IPS DF 19.7 (cell line): ENCODE measurements at regions not wholly inside any gene's neighbourhood (a gene's known extent, or its start where the extent isn't known, plus 50 kb on each side); places are given as distances from the start of the nearest gene placed in this dataset.

ENCODE experiments used
- DNase-seq: peaks from one replicate; pipeline ENCODE4 v3.0.0-alpha.2; 2013; ENCODE audit warnings: low read depth, low spot score

DNA sequence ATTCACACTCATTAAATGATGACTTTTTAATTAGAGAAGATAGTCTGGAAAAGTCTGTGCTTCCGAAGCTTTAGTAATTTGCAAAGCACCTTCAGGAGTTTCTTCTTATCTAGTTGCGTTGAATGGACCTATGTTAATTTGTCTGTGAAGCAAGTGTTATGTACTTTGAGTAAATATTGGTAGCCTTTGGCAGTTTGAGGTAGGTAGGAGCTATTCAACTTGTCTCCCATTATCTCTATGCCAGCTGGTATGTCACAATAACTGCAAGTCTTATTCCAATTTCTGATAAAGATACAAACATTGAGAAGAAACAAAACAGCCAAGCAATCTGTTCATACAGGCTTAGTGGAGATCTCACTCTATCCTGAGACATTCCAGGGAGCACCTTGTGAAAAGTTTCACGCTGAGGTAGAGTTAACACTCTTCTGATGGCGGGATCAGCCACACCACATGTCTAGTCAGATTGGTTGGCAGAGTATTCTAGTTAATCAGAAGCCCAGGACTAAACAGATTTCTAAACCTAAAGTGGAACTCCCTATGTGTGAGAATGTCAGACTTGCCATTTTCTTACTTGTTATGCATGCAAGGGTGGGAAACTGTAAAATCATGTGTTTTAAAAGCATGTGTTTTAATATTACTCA is 219.8 kb upstream of the MANEA start:
- DNase-seq = no peak

GRCh38 chr6:95364016-95364604 is 213.2 kb upstream of the MANEA start:
- no peak for DNase-seq

DNA sequence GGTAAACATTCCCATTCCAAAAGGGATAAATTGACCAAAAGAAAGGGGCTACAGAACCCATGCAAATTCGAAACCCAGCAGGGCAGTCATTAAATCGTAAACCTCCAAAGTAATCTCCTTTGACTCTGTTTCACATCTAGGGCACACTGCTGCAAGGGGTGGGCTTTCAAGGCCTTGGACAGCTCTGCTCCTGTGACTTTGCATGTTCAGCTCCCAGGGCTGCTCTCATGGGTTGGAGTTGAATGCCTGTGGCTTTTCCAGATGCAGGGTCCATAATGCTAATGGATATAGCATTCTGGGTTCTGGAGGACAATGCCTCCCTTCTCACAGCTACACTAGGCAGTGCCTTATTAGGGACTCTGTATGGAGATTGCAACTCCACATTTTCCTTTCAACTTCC is 211.9 kb upstream of the MANEA start:
- DNase-seq = no peak

- no peak for DNase-seq
Measured at GRCh38 chr6:95366414-95366813, 210.9 kb upstream of the MANEA start.

GRCh38 chr6:95383878-95384277 is 193.5 kb upstream of the MANEA start:
- DNase-seq = no peak

DNA sequence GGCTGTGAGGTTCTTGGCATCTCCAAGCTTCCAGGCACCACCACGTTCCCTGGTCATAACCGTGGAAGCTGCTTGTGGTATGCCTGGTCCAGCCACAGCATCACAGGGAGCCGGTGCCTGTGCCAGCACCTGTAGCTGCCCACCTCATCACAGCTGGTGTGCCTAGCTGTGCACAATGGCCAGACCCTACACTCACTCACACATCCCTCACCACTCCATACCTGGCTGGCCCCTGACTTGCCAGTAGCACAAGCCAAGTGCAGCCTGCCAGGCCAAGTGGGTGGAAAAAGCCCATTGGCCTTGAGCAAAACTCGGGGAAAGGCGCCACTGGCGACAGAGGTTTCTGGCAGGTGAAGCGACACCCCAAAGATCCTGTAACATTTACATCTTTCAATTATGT is 192.3 kb upstream of the MANEA start:
- no peak for DNase-seq

DNA sequence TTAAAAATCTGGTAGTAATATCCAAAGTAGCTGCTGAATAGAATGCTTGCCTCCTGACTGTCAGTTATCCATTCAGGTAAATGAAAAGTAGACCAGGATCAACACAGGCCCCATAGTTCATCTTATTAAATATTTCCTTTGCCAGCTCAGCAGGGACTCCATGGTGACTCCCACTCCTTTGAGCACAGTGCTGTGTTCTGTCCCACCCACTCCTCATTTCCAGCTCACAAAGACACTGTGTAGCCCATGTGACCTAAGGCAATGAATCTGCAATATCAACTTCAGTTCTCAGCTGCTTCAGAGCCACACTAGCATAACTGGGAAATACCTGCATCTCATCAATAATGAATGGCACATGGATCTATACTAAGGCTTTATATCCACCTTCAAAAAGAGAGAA is 189.5 kb upstream of the MANEA start:
- DNase-seq = no peak

DNA sequence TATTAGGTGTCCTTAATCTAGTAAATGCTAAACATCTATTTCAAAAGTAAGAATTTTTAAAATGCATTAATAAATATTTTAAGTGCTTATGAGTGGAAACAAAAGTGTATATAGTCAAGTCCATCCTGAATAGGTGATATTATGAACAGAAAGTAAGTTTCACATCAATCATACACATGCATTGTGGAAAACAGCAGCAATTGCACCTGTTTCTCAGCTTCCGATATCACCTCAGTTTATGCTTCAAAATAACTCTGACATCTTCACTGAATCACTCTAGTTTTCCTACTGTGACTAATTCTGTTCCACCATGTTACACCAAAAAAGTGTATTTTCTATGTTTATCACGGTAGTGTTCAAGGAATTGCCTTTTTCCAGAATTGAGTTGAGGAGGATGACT is 172.6 kb upstream of the MANEA start:
- DNase-seq = no peak

- no peak for DNase-seq
Measured at GRCh38 chr6:95408111-95408510, 169.2 kb upstream of the MANEA start.

DNA sequence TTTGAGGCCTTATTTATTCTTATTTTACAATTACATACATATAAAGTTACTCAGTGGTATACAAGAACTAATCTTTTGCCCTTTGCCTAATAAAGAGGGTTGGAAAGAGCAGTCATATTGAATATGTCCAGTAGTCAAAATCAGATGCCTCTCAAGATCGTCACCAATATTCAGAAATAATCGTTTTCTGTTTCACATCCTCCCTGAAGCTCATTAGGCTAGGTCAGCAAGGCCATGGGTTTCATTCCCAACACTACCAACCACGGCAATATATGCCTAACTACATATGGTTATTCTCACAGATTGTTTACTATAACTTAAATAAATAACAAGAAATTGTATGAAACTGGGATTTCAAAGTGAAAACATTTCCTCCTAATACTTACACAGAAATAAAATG is 167.2 kb upstream of the MANEA start:
- DNase-seq = no peak

DNA sequence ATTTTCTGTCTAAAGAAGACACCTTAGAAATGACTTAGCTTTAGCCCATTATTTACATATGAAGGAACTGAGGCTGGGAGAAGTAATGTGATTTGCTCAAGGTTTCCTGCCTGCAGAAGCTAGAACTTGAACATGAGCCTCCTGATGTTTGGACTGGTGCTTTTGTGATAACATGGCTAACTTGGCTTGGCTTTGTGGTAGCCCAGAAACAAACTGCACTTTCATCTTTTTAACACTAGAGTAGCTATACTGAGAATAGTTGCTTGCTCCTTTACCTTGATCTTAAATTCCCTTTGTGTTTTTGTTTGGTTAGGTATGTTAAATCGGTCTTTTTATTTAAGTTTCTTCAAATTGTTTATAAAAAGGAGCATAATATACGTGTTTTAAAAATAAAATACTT is 163.5 kb upstream of the MANEA start:
- no peak for DNase-seq

- no peak for DNase-seq
Measured at GRCh38 chr6:95417856-95418255, 159.5 kb upstream of the MANEA start.

DNA sequence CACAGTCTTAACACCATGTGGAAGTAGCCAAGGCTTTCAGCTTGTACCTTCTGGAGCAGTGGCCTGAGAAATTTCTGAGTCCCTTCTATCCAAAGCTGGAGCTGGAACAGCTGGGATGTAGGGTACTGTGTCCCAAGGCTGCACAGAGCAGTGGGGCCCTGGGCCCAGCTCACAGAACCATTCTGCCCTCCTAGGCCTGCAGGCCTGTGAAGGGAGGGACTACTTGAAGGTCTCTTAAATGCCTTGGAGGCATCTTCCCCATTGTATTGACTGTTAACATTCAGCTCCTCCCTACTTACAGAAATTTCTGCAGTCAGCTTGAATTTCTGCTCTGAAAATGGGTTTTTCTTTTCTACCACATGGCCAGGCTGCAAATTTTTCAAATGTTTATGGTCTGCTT is 156.5 kb upstream of the MANEA start:
- DNase-seq = no peak

- DNase-seq = no peak
Measured at GRCh38 chr6:95423331-95423730, 154.0 kb upstream of the MANEA start.

GRCh38 chr6:95431637-95432228 is 145.6 kb upstream of the MANEA start:
- DNase-seq = no peak

GRCh38 chr6:95439741-95440140 is 137.6 kb upstream of the MANEA start:
- DNase-seq = no peak

GRCh38 chr6:95448208-95448607 is 129.1 kb upstream of the MANEA start:
- DNase-seq = no peak

- DNase-seq = no peak
Measured at GRCh38 chr6:95469511-95469910, 107.8 kb upstream of the MANEA start.

- DNase-seq = no peak
Measured at GRCh38 chr6:95478941-95479340, 98.4 kb upstream of the MANEA start.

GRCh38 chr6:95487817-95488216 is 89.5 kb upstream of the MANEA start:
- no peak for DNase-seq

DNA sequence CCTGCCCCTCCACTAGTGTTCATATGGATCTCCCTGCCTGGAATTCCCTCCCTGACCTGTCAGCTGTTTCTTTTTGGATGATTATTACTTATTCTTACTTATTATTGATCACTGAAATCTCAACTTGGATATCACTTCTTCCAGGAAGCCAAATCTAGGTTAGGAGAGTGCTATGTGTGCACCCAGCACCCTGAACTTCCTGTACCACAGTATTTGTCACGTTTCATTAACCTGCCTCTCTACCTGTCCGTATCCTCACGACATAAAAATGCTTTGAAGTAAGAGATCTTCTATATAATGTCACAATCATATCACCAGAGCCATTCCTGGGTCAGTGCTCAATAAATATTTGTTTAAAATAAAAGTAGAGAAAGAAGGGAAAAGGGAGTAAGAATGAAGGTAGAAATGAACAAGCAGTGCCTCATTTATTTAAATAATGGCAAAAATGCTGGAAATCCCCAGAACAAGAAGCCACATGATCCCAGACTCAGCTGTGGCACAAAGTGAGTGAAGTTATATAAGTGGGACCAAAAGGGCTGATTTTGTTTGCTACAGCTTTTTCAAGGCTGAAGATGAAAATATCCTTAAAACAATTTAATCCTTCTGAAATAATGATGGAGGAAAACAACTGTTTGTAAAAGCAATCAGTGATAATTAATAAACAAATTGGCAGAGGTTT is 88.0 kb upstream of the MANEA start:
- DNase-seq = no peak

DNA sequence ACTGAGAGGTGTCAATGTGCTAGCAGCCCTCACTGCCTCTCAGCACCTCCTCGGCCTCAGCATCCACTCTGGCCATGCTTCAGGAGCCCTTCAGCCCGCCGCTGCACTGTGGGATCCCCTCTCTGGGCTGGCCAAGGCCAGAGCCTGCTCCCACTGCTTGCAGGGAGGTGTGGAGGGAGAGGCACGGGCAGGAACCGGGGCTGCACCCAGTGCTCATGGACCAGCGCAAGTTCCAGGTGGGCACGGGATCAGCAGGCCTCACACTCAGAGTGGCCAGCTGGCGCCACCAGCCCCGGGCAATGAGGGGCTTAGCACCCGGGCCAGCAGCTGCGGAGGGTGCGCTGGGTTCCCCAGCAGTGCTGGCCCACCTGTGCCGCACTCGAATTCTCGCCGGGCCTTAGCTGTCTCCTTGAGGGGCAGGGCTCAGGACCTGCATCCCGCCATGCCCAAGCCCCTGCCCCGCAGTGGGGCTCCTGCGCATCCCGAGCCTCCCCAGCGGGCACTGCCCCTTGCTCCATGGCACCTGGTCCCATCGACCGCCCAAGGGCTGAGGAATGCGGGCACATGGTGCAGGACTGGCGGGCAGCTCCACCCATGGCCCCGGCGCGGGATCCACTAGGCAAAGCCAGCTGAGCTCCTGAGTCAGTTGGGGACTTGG is 80.4 kb upstream of the MANEA start:
- DNase-seq = no peak
